GM23338 (cell line): ENCODE measurements at regions not wholly inside any gene's neighbourhood (a gene's known extent, or its start where the extent isn't known, plus 50 kb on each side); places are given as distances from the start of the nearest gene placed in this dataset.

Experiments used
- ATAC-seq: fragments of 200-7000 bp; cut with Tn5 transposase; 3 replicates; pipeline ENCODE4 v1.9.1; 2020
- DNase-seq: peaks from one replicate; pipeline ENCODE4 v3.0.0-alpha.2; 2015; ENCODE audit warnings: low spot score
- H2AFZ ChIP-seq: fragments of 200-600 bp; sonication (generic); 2 replicates; pipeline ENCODE4 v1.8.0; 2016; ENCODE audit warnings: antibody characterized with exemption, mild to moderate bottlenecking, moderate library complexity
- H3F3A ChIP-seq: fragments of 200-600 bp; sonication (generic); replicated peaks from 2 replicates; pipeline ENCODE4 v1.8.0; 2017; ENCODE audit warnings: antibody characterized with exemption, mixed run types, low read depth
- H3K27ac ChIP-seq: fragments of 200-600 bp; sonication (generic); 2 replicates; pipeline ENCODE4 v1.6.1; 2016; ENCODE audit warnings: low read depth
- H3K27me3 ChIP-seq: fragments of 200-600 bp; sonication (generic); 2 replicates; pipeline ENCODE4 v1.8.0; 2016; ENCODE audit warnings: mild to moderate bottlenecking, mixed run types, moderate library complexity; ENCODE audit not compliant: insufficient read depth
- H3K36me3 ChIP-seq: fragments of 200-600 bp; sonication (generic); 2 replicates; pipeline ENCODE4 v1.8.0; 2016; ENCODE audit warnings: mild to moderate bottlenecking; ENCODE audit not compliant: insufficient read depth
- H3K4me1 ChIP-seq: fragments of 200-600 bp; sonication (generic); 2 replicates; pipeline ENCODE4 v1.8.0; 2016; ENCODE audit warnings: mild to moderate bottlenecking, moderate library complexity; ENCODE audit not compliant: insufficient read depth
- H3K4me2 ChIP-seq: fragments of 200-600 bp; sonication (generic); 2 replicates; pipeline ENCODE4 v1.7.1; 2017; ENCODE audit warnings: mixed run types
- H3K4me3 ChIP-seq: fragments of 200-600 bp; sonication (generic); 2 replicates; pipeline ENCODE4 v1.6.1; 2016; ENCODE audit warnings: mixed run types
- H3K79me2 ChIP-seq: fragments of 200-600 bp; sonication (generic); replicated peaks from 2 replicates; pipeline ENCODE4 v1.8.0; 2017; ENCODE audit warnings: mild to moderate bottlenecking; ENCODE audit not compliant: insufficient read depth
- H3K9me2 ChIP-seq: fragments of 200-600 bp; sonication (generic); 2 replicates; pipeline ENCODE4 v1.8.0; 2017; ENCODE audit not compliant: insufficient read depth
- H4K20me1 ChIP-seq: fragments of 200-600 bp; sonication (generic); replicated peaks from 2 replicates; pipeline ENCODE4 v1.8.0; 2017; ENCODE audit warnings: mild to moderate bottlenecking; ENCODE audit not compliant: insufficient read depth
- H3K27ac Mint-ChIP-seq: 2 replicates; pipeline ENCODE4 v1.8.0; 2020; ENCODE audit warnings: inconsistent platforms, mild to moderate bottlenecking, moderate library complexity, mixed read lengths
- H3K27me3 Mint-ChIP-seq: 3 replicates; pipeline ENCODE4 v1.8.0; 2022; ENCODE audit warnings: low read depth, mild to moderate bottlenecking, moderate library complexity, mixed read lengths, inconsistent platforms; ENCODE audit not compliant: insufficient read depth, poor library complexity
- H3K36me3 Mint-ChIP-seq: 3 replicates; pipeline ENCODE4 v1.8.0; 2021; ENCODE audit warnings: low read depth, mild to moderate bottlenecking, inconsistent platforms, moderate library complexity, mixed read lengths
- H3K4me1 Mint-ChIP-seq: 3 replicates; pipeline ENCODE4 v1.8.0; 2020; ENCODE audit warnings: mild to moderate bottlenecking, inconsistent platforms, mixed read lengths
- H3K4me3 Mint-ChIP-seq: 3 replicates; pipeline ENCODE4 v1.8.0; 2021; ENCODE audit warnings: moderate library complexity, mild to moderate bottlenecking, inconsistent platforms, mixed read lengths
- H3K9me3 Mint-ChIP-seq: 3 replicates; pipeline ENCODE4 v1.8.0; 2020; ENCODE audit warnings: moderate library complexity, mild to moderate bottlenecking, inconsistent platforms, mixed read lengths
- EZH2phosphoT487 ChIP-seq: fragments of 200-600 bp; sonication (generic); IDR thresholded peaks from one replicate; pipeline ENCODE4 v1.8.1; 2018; ENCODE audit warnings: antibody characterized with exemption; ENCODE audit not compliant: unreplicated experiment
- JUNB ChIP-seq: IDR thresholded peaks from one replicate; pipeline ENCODE4 v1.6.1; 2016; ENCODE audit warnings: antibody characterized with exemption; ENCODE audit not compliant: unreplicated experiment
- ZNF114 ChIP-seq: fragments of 250-450 bp; sonication (Bioruptor Pico); IDR thresholded peaks from 2 replicates; pipeline ENCODE4 v1.5.0; 2020; ENCODE audit warnings: mild to moderate bottlenecking, moderate library complexity
- TF ChIP-seq, protein P1 (sequence below): fragments of 250-450 bp; sonication (Bioruptor Pico); IDR thresholded peaks from 2 replicates; pipeline ENCODE4 v1.5.0; 2020; ENCODE audit warnings: mild to moderate bottlenecking, moderate library complexity
- TF ChIP-seq, protein P2 (sequence below), 2 experiments: fragments of 200-600 bp in 1 of 2; sonication (generic) in 1 of 2; conservative IDR thresholded peaks; 2 replicates each; pipeline versions ENCODE4 v1.5.1 to v1.6.1; 2016 to 2017; ENCODE audit warnings: antibody characterized with exemption in 2 of 2, low read depth in 2 of 2, mild to moderate bottlenecking in 2 of 2, moderate library complexity in 1 of 2

DNA sequence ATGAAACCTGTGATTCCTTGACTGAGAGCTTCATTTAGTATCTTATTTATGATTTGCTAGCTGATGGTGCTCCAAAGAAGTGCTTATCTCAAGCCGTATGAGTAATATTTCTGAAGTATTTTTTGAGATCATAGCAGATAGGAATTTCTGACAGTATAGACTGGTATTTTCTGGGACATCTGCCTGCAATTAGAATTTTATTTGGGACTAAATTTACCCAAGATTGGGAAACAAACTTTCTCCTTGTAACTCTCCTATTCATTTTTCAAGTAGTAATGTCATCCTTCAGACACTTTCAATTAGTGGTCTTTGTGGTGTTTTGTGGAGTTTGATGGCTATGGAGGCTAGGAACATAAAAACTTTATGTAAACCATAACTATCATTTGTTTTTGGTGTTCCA is 597.2 kb upstream of the ZP4 start (continued):
- TF ChIP-seq, protein P1, sequence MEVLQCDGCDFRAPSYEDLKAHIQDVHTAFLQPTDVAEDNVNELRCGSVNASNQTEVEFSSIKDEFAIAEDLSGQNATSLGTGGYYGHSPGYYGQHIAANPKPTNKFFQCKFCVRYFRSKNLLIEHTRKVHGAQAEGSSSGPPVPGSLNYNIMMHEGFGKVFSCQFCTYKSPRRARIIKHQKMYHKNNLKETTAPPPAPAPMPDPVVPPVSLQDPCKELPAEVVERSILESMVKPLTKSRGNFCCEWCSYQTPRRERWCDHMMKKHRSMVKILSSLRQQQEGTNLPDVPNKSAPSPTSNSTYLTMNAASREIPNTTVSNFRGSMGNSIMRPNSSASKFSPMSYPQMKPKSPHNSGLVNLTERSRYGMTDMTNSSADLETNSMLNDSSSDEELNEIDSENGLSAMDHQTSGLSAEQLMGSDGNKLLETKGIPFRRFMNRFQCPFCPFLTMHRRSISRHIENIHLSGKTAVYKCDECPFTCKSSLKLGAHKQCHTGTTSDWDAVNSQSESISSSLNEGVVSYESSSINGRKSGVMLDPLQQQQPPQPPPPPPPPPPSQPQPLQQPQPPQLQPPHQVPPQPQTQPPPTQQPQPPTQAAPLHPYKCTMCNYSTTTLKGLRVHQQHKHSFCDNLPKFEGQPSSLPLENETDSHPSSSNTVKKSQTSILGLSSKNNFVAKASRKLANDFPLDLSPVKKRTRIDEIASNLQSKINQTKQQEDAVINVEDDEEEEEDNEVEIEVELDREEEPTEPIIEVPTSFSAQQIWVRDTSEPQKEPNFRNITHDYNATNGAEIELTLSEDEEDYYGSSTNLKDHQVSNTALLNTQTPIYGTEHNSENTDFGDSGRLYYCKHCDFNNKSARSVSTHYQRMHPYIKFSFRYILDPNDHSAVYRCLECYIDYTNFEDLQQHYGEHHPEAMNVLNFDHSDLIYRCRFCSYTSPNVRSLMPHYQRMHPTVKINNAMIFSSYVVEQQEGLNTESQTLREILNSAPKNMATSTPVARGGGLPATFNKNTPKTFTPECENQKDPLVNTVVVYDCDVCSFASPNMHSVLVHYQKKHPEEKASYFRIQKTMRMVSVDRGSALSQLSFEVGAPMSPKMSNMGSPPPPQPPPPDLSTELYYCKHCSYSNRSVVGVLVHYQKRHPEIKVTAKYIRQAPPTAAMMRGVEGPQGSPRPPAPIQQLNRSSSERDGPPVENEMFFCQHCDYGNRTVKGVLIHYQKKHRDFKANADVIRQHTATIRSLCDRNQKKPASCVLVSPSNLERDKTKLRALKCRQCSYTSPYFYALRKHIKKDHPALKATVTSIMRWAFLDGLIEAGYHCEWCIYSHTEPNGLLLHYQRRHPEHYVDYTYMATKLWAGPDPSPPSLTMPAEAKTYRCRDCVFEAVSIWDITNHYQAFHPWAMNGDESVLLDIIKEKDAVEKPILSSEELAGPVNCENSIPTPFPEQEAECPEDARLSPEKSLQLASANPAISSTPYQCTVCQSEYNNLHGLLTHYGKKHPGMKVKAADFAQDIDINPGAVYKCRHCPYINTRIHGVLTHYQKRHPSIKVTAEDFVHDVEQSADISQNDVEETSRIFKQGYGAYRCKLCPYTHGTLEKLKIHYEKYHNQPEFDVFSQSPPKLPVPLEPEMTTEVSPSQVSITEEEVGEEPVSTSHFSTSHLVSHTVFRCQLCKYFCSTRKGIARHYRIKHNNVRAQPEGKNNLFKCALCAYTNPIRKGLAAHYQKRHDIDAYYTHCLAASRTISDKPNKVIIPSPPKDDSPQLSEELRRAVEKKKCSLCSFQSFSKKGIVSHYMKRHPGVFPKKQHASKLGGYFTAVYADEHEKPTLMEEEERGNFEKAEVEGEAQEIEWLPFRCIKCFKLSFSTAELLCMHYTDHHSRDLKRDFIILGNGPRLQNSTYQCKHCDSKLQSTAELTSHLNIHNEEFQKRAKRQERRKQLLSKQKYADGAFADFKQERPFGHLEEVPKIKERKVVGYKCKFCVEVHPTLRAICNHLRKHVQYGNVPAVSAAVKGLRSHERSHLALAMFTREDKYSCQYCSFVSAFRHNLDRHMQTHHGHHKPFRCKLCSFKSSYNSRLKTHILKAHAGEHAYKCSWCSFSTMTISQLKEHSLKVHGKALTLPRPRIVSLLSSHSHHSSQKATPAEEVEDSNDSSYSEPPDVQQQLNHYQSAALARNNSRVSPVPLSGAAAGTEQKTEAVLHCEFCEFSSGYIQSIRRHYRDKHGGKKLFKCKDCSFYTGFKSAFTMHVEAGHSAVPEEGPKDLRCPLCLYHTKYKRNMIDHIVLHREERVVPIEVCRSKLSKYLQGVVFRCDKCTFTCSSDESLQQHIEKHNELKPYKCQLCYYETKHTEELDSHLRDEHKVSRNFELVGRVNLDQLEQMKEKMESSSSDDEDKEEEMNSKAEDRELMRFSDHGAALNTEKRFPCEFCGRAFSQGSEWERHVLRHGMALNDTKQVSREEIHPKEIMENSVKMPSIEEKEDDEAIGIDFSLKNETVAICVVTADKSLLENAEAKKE (CRISPR knock-in tag), result no peak
- TF ChIP-seq EZH2phosphoT487 (no peak), ZNF114 (CRISPR knock-in tag) (no peak)

DNA sequence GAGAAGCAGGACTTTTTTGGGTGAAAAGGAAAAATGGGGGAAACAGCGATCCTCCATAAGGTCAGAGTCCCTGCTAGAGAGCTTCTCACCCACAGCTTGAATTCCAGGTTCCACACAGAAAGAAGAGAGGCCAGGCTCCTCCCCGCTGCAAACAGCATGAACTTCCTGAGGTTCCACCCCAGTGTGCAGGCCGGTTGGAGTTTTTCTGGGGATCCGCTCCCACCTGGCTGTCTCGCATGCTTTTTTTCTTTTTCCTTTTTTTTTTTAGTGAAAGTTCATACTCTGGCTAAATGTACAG is 595.1 kb upstream of the ZP4 start:
- Histone ChIP-seq H3K27ac (no peak overlapping the region), H3K4me3 (no peak overlapping the region), H3K9me2 (peaks cover 9% of the 10 kb centered on the region), H3K4me1 (peaks cover 5% of the 10 kb centered on the region; the same call in 1 of the 2 replicates), H3K4me2 (no peak overlapping the region), H3F3A (no peaks in the 10 kb centered on the region), H3K27me3 (no peaks in the 10 kb centered on the region), H3K36me3 (no peaks in the 10 kb centered on the region), H3K79me2 (no peaks in the 10 kb centered on the region), H4K20me1 (no peaks in the 10 kb centered on the region), H2AFZ (peak overlapping the region; percentile 95)
- peaks cover 18% of the 10 kb centered on the region for H3K4me1 Mint-ChIP-seq
- ATAC-seq (peak; percentile 47), DNase-seq (peak; percentile 21)
- H3K27ac Mint-ChIP-seq, result no peak overlapping the region; the same call in 1 of the 2 replicates
- H3K27me3 Mint-ChIP-seq, result no peaks in the 10 kb centered on the region
- H3K9me3 Mint-ChIP-seq, result no peaks in the 10 kb centered on the region
- H3K4me3 Mint-ChIP-seq, result peak overlapping the region; percentile 36
- no peaks in the 10 kb centered on the region; the same call in 2 of the 3 replicates for H3K36me3 Mint-ChIP-seq
- TF ChIP-seq ZNF114 (CRISPR knock-in tag) (no peak), JUNB (no peak)
- TF ChIP-seq, protein P2, sequence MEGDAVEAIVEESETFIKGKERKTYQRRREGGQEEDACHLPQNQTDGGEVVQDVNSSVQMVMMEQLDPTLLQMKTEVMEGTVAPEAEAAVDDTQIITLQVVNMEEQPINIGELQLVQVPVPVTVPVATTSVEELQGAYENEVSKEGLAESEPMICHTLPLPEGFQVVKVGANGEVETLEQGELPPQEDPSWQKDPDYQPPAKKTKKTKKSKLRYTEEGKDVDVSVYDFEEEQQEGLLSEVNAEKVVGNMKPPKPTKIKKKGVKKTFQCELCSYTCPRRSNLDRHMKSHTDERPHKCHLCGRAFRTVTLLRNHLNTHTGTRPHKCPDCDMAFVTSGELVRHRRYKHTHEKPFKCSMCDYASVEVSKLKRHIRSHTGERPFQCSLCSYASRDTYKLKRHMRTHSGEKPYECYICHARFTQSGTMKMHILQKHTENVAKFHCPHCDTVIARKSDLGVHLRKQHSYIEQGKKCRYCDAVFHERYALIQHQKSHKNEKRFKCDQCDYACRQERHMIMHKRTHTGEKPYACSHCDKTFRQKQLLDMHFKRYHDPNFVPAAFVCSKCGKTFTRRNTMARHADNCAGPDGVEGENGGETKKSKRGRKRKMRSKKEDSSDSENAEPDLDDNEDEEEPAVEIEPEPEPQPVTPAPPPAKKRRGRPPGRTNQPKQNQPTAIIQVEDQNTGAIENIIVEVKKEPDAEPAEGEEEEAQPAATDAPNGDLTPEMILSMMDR (conservative IDR thresholded peaks at IDR 0.05; ENCODE audit: low read depth in 2 of 2), result no peak
